ENCODE measurements at regions not wholly inside any gene's neighbourhood (a gene's known extent, or its start where the extent isn't known, plus 50 kb on each side); places are given as distances from the start of the nearest gene placed in this dataset.

DNA sequence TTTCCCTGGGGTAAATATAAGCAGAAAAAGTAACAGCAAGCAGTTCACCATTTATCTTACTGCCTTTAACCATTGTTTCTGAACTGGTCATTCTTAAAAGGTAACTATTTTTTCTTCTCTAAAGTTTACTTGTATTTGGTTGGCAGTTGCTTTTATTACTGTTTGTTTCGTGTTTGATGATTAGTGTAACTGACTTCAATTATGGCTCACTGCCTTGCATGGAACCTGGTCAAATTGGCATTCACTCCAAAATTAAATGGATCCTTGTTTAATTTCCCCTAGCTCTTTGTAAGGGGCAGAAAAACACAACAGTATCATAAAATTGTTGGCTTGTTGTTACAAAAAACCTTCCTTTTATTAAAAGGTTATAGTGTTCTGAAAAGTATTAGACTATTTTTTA, 1723.9 kb upstream of the CDH6 start:
- no peaks in the 10 kb centered on the region for H3K79me2 ChIP-seq (ENCODE audit: control insufficient read depth in 1 of 2, insufficient read depth in 2 of 2, low read length in 2 of 2)
- no peaks in the 10 kb centered on the region for H3K4me1 ChIP-seq (replicated peaks in 1 of 4; ENCODE audit: control insufficient read depth in 3 of 4, insufficient read depth in 4 of 4, low read length in 3 of 4)
- FAIRE-seq (no peak), DNase-seq (ENCODE audit: low read depth in 1 of 2, low spot score in 2 of 2) (no peak)
- no peak overlapping the region for H3K56ac ChIP-seq (replicated peaks; ENCODE audit: insufficient read length, low read depth, low read length)
- H3K23me2 ChIP-seq (ENCODE audit: low read depth, low read length) = no peaks in the 10 kb centered on the region
- H4K20me1 ChIP-seq (replicated peaks in 1 of 2; ENCODE audit: control insufficient read depth in 1 of 2, insufficient read depth in 2 of 2, low read length in 2 of 2) = no peaks in the 10 kb centered on the region
- TF ChIP-seq TAF7 (optimal IDR thresholded peaks at IDR 0.05; ENCODE audit: borderline replicate concordance, low read depth, low read length) = no peak
- TF ChIP-seq KDM1A (IDR thresholded peaks at IDR 0.05; ENCODE audit: borderline replicate concordance, low read length) = no peak
- no peak for TF ChIP-seq CREB1 (IDR thresholded peaks at IDR 0.05)
- no peak for TF ChIP-seq SIRT6 (IDR thresholded peaks at IDR 0.05; ENCODE audit: low read length)
- TF ChIP-seq JUND (IDR thresholded peaks at IDR 0.05; ENCODE audit: low read length) = no peak
- no peak for TF ChIP-seq EGR1 (IDR thresholded peaks at IDR 0.05; ENCODE audit: borderline replicate concordance, low read depth, low read length)
- TF ChIP-seq RAD21 (IDR thresholded peaks at IDR 0.05 in 1 of 2, conservative IDR thresholded peaks at IDR 0.05 in 1 of 2; ENCODE audit: low read depth in 2 of 2, low read length in 2 of 2) = no peak
- H3K9me3 ChIP-seq (ENCODE audit: insufficient read depth in 2 of 2, low read depth in 1 of 2, low read length in 1 of 2) = no peaks in the 10 kb centered on the region
- H3K4me3 ChIP-seq (ENCODE audit: extremely low read depth in 1 of 4, insufficient read depth in 2 of 4, low read depth in 3 of 4, low read length in 4 of 4) = no peak overlapping the region
- no peak overlapping the region for H2BK120ac ChIP-seq (replicated peaks; ENCODE audit: low read depth, low read length)
- H3K14ac ChIP-seq (ENCODE audit: insufficient read length) = no peak overlapping the region
- H3K27me3 ChIP-seq (replicated peaks in 1 of 4; ENCODE audit: control insufficient read depth in 3 of 4, extremely low read depth in 1 of 4, insufficient read depth in 3 of 4, low read length in 3 of 4) = no peaks in the 10 kb centered on the region
- no peak overlapping the region for H3K18ac ChIP-seq (ENCODE audit: extremely low read depth, low read length)
- POLR2A ChIA-PET (ENCODE audit: partially characterized antibody) = no interaction called here
- no peaks in the 10 kb centered on the region for H3K36me3 ChIP-seq (ENCODE audit: control insufficient read depth in 2 of 4, insufficient read depth in 4 of 4, low read length in 3 of 4)
- no peak overlapping the region for H2AK5ac ChIP-seq (ENCODE audit: low read depth, low read length)
- no peak overlapping the region for H3K4me2 ChIP-seq (ENCODE audit: insufficient read depth in 1 of 2, low read depth in 2 of 2, low read length in 2 of 2)
- H3K27ac ChIP-seq (ENCODE audit: low read depth, low read length) = no peak overlapping the region
- no peak overlapping the region for H2BK12ac ChIP-seq (ENCODE audit: low read depth, low read length)
- H4K8ac ChIP-seq (ENCODE audit: extremely low read depth, insufficient read depth, low read length) = no peak overlapping the region
- H3K9ac ChIP-seq (replicated peaks in 1 of 4; ENCODE audit: extremely low read depth in 1 of 4, low read depth in 3 of 4, low read length in 3 of 4) = no peak overlapping the region
- H3K23ac ChIP-seq (ENCODE audit: insufficient read length) = no peak overlapping the region
- H2BK5ac ChIP-seq (ENCODE audit: low read depth, low read length) = no peak overlapping the region
- H2BK15ac ChIP-seq (ENCODE audit: low read length) = no peak overlapping the region
- CTCF ChIA-PET (ENCODE audit: partially characterized antibody) = no interaction called here
- no peak overlapping the region for H2BK20ac ChIP-seq (ENCODE audit: low read length)
- H4K5ac ChIP-seq (ENCODE audit: insufficient read length, low read depth, low read length) = no peak overlapping the region
- H3K4ac ChIP-seq (replicated peaks; ENCODE audit: insufficient read length, low read depth, low read length) = no peak overlapping the region
- no peaks in the 10 kb centered on the region for H3K79me1 ChIP-seq (ENCODE audit: low read depth, low read length)
- H4K91ac ChIP-seq (replicated peaks; ENCODE audit: insufficient read length, low read length) = no peak overlapping the region
- 88% methylated on average over 1 of the region's 1 CpG; no CpG with 5 or more reads in 1 of the 2 experiments for WGBS, 2 experiments (ENCODE audit: extremely low coverage in 1 of 2, insufficient coverage in 1 of 2, insufficient read length in 1 of 2, insufficient replicate concordance in 2 of 2, low coverage in 1 of 2, low lambda C conversion rate in 2 of 2, missing lambda C conversion rate in 1 of 2)
- H2AFZ ChIP-seq (ENCODE audit: low read length) = no peak overlapping the region

All from H1 (cell line).